HCT116 (cell line): ENCODE measurements at regions not wholly inside any gene's neighbourhood (a gene's known extent, or its start where the extent isn't known, plus 50 kb on each side); places are given as distances from the start of the nearest gene placed in this dataset.

ENCODE experiments used
- ATAC-seq: fragments of 200-7000 bp; cut with Tn5 transposase; 2 replicates; pipeline ENCODE4 v1.9.1; 2020; ENCODE audit warnings: mild to moderate bottlenecking, moderate library complexity
- BruUV-seq: library from RNA; stranded (reverse); fragments of 400-500 nt; replicated peaks from 2 replicates; lab custom pipeline; 2021; lab: Mats Ljungman, UMichigan
- CTCF ChIA-PET: fragments of 300-600 bp; sonication (Branson Sonifier 250); formaldehyde crosslinking; loops from one replicate; lab custom pipeline; 2021; ENCODE audit warnings: antibody characterized with exemption; lab: Charles Lee
- POLR2A ChIA-PET: fragments of 300-600, 350-600 bp; sonication (Branson Sonifier 250); formaldehyde crosslinking; loops from one replicate; lab custom pipeline; 2021; ENCODE audit warnings: antibody characterized with exemption; lab: Charles Lee
- RAD21 ChIA-PET, 2 experiments: fragments of 300-600 bp; sonication (Branson Sonifier 250); formaldehyde crosslinking; loops; one replicate each; lab custom pipeline; 2023; ENCODE audit warnings: low total read pairs in 2 of 2; ENCODE audit not compliant: uncharacterized antibody in 2 of 2, unreplicated experiment in 2 of 2, low non-redundant PET in 1 of 2; lab: Charles Lee
- DNase-seq: peaks from one replicate; pipeline ENCODE4 v3.0.0-alpha.2; 2010; ENCODE audit warnings: low read depth, low spot score
- H2AFZ ChIP-seq: fragments of 200-600 bp; shearing (Covaris generic), sonication (generic); 2 replicates; pipeline ENCODE4 v1.6.1; 2017; ENCODE audit warnings: low read depth, mixed run types, mixed read lengths, antibody characterized with exemption, low read length; ENCODE audit not compliant: poor library complexity, severe bottlenecking
- H3K27ac ChIP-seq: 2 replicates; pipeline ENCODE4 v1.5.1; 2012; ENCODE audit warnings: low read depth, low read length
- H3K27me3 ChIP-seq: fragments of 200-600 bp; sonication (generic); 2 replicates; pipeline ENCODE4 v1.6.1; 2016; ENCODE audit warnings: mixed run types, low read length, mixed read lengths; ENCODE audit not compliant: insufficient read depth
- H3K36me3 ChIP-seq, 2 experiments: fragments of 200-500 bp in 1 of 2; fragments of 200-600 bp in 1 of 2; sonication (Bioruptor generic) in 1 of 2; sonication (generic) in 1 of 2; 2 replicates each; pipeline versions ENCODE4 v1.5.1 to v1.6.1; 2014 to 2016; ENCODE audit warnings: low read length in 2 of 2, inconsistent platforms in 1 of 2, mixed read lengths in 1 of 2, mixed run types in 1 of 2; ENCODE audit not compliant: insufficient read depth in 2 of 2, control insufficient read depth in 1 of 2
- H3K4me1 ChIP-seq, 2 experiments: fragments of 200-600 bp in 1 of 2; sonication (generic) in 1 of 2; 2 replicates each; pipeline versions ENCODE4 v1.5.1 to v1.6.1; 2012 to 2017; ENCODE audit warnings: low read length in 2 of 2, inconsistent platforms in 1 of 2, mild to moderate bottlenecking in 1 of 2, mixed read lengths in 1 of 2, mixed run types in 1 of 2, moderate library complexity in 1 of 2; ENCODE audit not compliant: insufficient read depth in 2 of 2, control insufficient read depth in 1 of 2
- H3K4me2 ChIP-seq: fragments of 200-600 bp; sonication (generic); 2 replicates; pipeline ENCODE4 v1.6.1; 2017; ENCODE audit warnings: mixed run types, low read length, mixed read lengths
- H3K4me3 ChIP-seq, 2 experiments: fragments of 200-600 bp in 1 of 2; sonication (generic) in 1 of 2; replicated peaks in 1 of 2; 2 replicates each; pipeline ENCODE4 v1.5.1; 2011 to 2016; ENCODE audit warnings: low read length in 2 of 2, control low read depth in 1 of 2, low read depth in 1 of 2, mild to moderate bottlenecking in 1 of 2, mixed read lengths in 1 of 2, mixed run types in 1 of 2
- H3K79me2 ChIP-seq: fragments of 200-600 bp; sonication (generic); 2 replicates; pipeline ENCODE4 v1.6.1; 2017; ENCODE audit warnings: mild to moderate bottlenecking, mixed run types, low read length, moderate library complexity, mixed read lengths; ENCODE audit not compliant: insufficient read depth
- H3K9ac ChIP-seq: fragments of 200-600 bp; sonication (generic); 2 replicates; pipeline ENCODE4 v1.6.1; 2016; ENCODE audit warnings: low read length, mixed read lengths
- H3K9me2 ChIP-seq: fragments of 200-600 bp; sonication (generic), shearing (Covaris generic); 2 replicates; pipeline ENCODE4 v1.6.1; 2017; ENCODE audit warnings: mixed run types, mild to moderate bottlenecking, moderate library complexity; ENCODE audit not compliant: insufficient read depth
- H3K9me3 ChIP-seq, 2 experiments: fragments of 200-500 bp in 1 of 2; fragments of 200-600 bp in 1 of 2; sonication (Bioruptor generic) in 1 of 2; sonication (generic) in 1 of 2; 2 replicates each; pipeline ENCODE4 v1.6.1; 2014 to 2017; ENCODE audit warnings: low read length in 2 of 2, mixed read lengths in 2 of 2, inconsistent platforms in 1 of 2, low read depth in 1 of 2, mild to moderate bottlenecking in 1 of 2, mixed run types in 1 of 2, moderate library complexity in 1 of 2; ENCODE audit not compliant: control insufficient read depth in 1 of 2, insufficient read depth in 1 of 2
- H4K20me1 ChIP-seq: fragments of 200-600 bp; sonication (generic), shearing (Covaris generic); 2 replicates; pipeline ENCODE4 v1.6.1; 2017; ENCODE audit warnings: mixed run types, mild to moderate bottlenecking, moderate library complexity; ENCODE audit not compliant: insufficient read depth
- CEBPB ChIP-seq: IDR thresholded peaks from 2 replicates; pipeline ENCODE4 v1.6.1; 2012; ENCODE audit warnings: low read depth
- EGR1 ChIP-seq: IDR thresholded peaks from 2 replicates; pipeline ENCODE4 v1.6.1; 2012; ENCODE audit warnings: low read depth
- ELF1 ChIP-seq: IDR thresholded peaks from 2 replicates; pipeline ENCODE4 v1.6.1; 2012; ENCODE audit warnings: low read depth, borderline replicate concordance
- EZH2phosphoT487 ChIP-seq: fragments of 200-600 bp; IDR thresholded peaks from 2 replicates; pipeline ENCODE4 v1.6.1; 2018; ENCODE audit warnings: antibody characterized with exemption, borderline replicate concordance
- FOSL1 ChIP-seq: IDR thresholded peaks from 2 replicates; pipeline ENCODE4 v1.6.1; 2012; ENCODE audit warnings: low read depth
- POLR2AphosphoS5 ChIP-seq: IDR thresholded peaks from 2 replicates; pipeline ENCODE4 v1.6.1; 2011; ENCODE audit warnings: mild to moderate bottlenecking, low read depth, low read length, moderate library complexity
- RAD21 ChIP-seq: IDR thresholded peaks from 2 replicates; pipeline ENCODE4 v1.6.1; 2012; ENCODE audit warnings: low read depth, mild to moderate bottlenecking
- SIN3A ChIP-seq: IDR thresholded peaks from 2 replicates; pipeline ENCODE4 v1.6.1; 2012; ENCODE audit warnings: low read depth
- SP1 ChIP-seq: IDR thresholded peaks from 2 replicates; pipeline ENCODE4 v1.6.1; 2012; ENCODE audit warnings: low read depth
- SRF ChIP-seq: IDR thresholded peaks from 2 replicates; pipeline ENCODE4 v1.6.1; 2012; ENCODE audit warnings: low read depth
- YY1 ChIP-seq: IDR thresholded peaks from 2 replicates; pipeline ENCODE4 v1.6.1; 2011; ENCODE audit warnings: low read length, low read depth, moderate library complexity, mild to moderate bottlenecking; ENCODE audit not compliant: insufficient replicate concordance; ENCODE audit errors: extremely low read depth
- ZFX ChIP-seq: fragments of 450-650 bp; IDR thresholded peaks from 2 replicates; pipeline ENCODE4 v1.6.1; 2017
- ZNF274 ChIP-seq: fragments of 200-500 bp; sonication (Bioruptor generic); IDR thresholded peaks from 2 replicates; pipeline ENCODE4 v1.6.1; 2014; ENCODE audit warnings: mild to moderate bottlenecking, low read depth, low read length, inconsistent platforms
- intact Hi-C: fragments of 100-400 bp; cut with micrococcal nuclease; formaldehyde crosslinking; loops from 2 replicates; pipeline ENCODE4 v1.10.0; 2022
- TF ChIP-seq, protein P1 (sequence below): IDR thresholded peaks from 2 replicates; pipeline ENCODE4 v1.6.1; 2011; ENCODE audit warnings: mild to moderate bottlenecking, low read length, moderate library complexity; ENCODE audit not compliant: insufficient replicate concordance; ENCODE audit errors: extremely low read depth
- TF ChIP-seq, protein P2 (sequence below), 3 experiments: fragments of 200-600 bp in 1 of 3; sonication (generic) in 1 of 3; IDR thresholded peaks in 2 of 3; conservative IDR thresholded peaks in 1 of 3; 2 replicates each; pipeline ENCODE4 v1.5.1; 2012 to 2017; ENCODE audit warnings: low read depth in 2 of 3, low read length in 2 of 3, antibody characterized with exemption in 1 of 3, borderline replicate concordance in 1 of 3, control low read depth in 1 of 3, mild to moderate bottlenecking in 1 of 3, mixed read lengths in 1 of 3, mixed run types in 1 of 3, moderate library complexity in 1 of 3; ENCODE audit not compliant: insufficient read depth in 1 of 3
- TF ChIP-seq, protein P3 (sequence below): IDR thresholded peaks from 2 replicates; pipeline ENCODE4 v1.6.1; 2012

DNA sequence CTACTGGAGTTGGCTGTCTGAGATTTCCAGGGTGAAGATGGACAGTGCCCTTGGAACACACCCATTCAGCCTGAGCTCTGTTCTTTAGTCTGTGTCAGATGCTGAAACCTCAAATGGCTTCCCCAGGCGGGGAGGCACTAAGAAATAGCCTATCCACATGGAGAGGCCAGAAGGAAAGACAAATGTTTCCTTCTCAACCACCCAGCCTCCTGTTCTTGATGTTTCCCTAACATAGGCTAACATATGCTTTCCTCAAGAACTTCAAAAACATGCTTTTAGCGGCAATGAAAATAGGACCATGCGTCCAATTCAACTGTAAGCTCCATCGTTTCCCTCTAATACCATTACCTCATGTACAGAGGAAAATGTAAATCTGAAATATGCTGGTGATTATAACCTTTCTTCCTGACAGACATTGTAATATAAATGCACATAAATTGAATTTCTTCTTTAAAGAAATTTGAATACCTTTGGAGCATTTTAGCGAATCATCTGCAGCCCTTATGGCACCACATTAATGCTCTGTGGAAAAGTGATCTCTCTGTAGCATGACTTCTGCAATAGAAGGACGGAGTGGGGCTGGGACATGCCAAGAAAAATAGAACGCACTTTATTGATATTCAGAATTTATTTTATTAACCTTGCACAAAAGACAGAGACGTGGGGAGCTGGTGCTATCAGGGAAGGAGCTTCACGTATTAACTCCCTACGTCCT lies 60.1 kb downstream of the IRX3 start:
- ChIA-PET RAD21 (no interaction called here), POLR2A (no interaction called here), CTCF (no interaction called here)
- Histone ChIP-seq H3K4me2 (no peak overlapping the region), H3K9ac (no peak overlapping the region), H3K27me3 (peaks cover 5% of the 10 kb centered on the region; the same call in 1 of the 2 replicates), H4K20me1 (no peaks in the 10 kb centered on the region), H2AFZ (no peak overlapping the region), H3K79me2 (no peaks in the 10 kb centered on the region), H3K4me3 (no peak overlapping the region), H3K4me1 (no peaks in the 10 kb centered on the region), H3K9me2 (no peaks in the 10 kb centered on the region), H3K9me3 (no peaks in the 10 kb centered on the region), H3K27ac (no peak overlapping the region), H3K36me3 (no peaks in the 10 kb centered on the region)
- intact Hi-C loops = no loop called here
- BruUV-seq = no TSS peak
- TF ChIP-seq, protein P1, sequence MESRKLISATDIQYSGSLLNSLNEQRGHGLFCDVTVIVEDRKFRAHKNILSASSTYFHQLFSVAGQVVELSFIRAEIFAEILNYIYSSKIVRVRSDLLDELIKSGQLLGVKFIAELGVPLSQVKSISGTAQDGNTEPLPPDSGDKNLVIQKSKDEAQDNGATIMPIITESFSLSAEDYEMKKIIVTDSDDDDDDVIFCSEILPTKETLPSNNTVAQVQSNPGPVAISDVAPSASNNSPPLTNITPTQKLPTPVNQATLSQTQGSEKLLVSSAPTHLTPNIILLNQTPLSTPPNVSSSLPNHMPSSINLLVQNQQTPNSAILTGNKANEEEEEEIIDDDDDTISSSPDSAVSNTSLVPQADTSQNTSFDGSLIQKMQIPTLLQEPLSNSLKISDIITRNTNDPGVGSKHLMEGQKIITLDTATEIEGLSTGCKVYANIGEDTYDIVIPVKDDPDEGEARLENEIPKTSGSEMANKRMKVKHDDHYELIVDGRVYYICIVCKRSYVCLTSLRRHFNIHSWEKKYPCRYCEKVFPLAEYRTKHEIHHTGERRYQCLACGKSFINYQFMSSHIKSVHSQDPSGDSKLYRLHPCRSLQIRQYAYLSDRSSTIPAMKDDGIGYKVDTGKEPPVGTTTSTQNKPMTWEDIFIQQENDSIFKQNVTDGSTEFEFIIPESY = no peak
- TF ChIP-seq SP1 (no peak), SIN3A (no peak), CEBPB (no peak), ELF1 (no peak), POLR2AphosphoS5 (no peak), YY1 (no peak), FOSL1 (no peak), SRF (no peak), ZFX (no peak), RAD21 (no peak), ZNF274 (no peak), EGR1 (no peak), EZH2phosphoT487 (no peak)
- TF ChIP-seq, protein P2, sequence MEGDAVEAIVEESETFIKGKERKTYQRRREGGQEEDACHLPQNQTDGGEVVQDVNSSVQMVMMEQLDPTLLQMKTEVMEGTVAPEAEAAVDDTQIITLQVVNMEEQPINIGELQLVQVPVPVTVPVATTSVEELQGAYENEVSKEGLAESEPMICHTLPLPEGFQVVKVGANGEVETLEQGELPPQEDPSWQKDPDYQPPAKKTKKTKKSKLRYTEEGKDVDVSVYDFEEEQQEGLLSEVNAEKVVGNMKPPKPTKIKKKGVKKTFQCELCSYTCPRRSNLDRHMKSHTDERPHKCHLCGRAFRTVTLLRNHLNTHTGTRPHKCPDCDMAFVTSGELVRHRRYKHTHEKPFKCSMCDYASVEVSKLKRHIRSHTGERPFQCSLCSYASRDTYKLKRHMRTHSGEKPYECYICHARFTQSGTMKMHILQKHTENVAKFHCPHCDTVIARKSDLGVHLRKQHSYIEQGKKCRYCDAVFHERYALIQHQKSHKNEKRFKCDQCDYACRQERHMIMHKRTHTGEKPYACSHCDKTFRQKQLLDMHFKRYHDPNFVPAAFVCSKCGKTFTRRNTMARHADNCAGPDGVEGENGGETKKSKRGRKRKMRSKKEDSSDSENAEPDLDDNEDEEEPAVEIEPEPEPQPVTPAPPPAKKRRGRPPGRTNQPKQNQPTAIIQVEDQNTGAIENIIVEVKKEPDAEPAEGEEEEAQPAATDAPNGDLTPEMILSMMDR (IDR thresholded peaks at IDR 0.05 in 2 of 3, conservative IDR thresholded peaks at IDR 0.05 in 1 of 3; ENCODE audit: borderline replicate concordance in 1 of 3, insufficient read depth in 1 of 3, low read depth in 2 of 3, low read length in 2 of 3) = no peak
- TF ChIP-seq, protein P3, sequence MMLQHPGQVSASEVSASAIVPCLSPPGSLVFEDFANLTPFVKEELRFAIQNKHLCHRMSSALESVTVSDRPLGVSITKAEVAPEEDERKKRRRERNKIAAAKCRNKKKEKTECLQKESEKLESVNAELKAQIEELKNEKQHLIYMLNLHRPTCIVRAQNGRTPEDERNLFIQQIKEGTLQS = no peak
- DNase-seq (no peak), ATAC-seq (no peak)
